Ishikawa (cell line): ENCODE measurements at regions not wholly inside any gene's neighbourhood (a gene's known extent, or its start where the extent isn't known, plus 50 kb on each side); places are given as distances from the start of the nearest gene placed in this dataset.

Experiments
- CEBPB ChIP-seq: IDR thresholded peaks from 2 replicates; pipeline ENCODE4 v1.6.1; 2012
- CREB1 ChIP-seq: IDR thresholded peaks from 2 replicates; pipeline ENCODE4 v1.6.1; 2012; ENCODE audit warnings: low read depth
- EGR1 ChIP-seq: IDR thresholded peaks from 2 replicates; pipeline ENCODE4 v1.6.1; 2012
- EP300 ChIP-seq: IDR thresholded peaks from 2 replicates; pipeline ENCODE4 v1.6.1; 2012; ENCODE audit warnings: borderline replicate concordance
- FOXM1 ChIP-seq: IDR thresholded peaks from 2 replicates; pipeline ENCODE4 v1.6.1; 2012; ENCODE audit warnings: low read depth, borderline replicate concordance
- MAX ChIP-seq: IDR thresholded peaks from 2 replicates; pipeline ENCODE4 v1.6.1; 2012
- NFIC ChIP-seq: IDR thresholded peaks from 2 replicates; pipeline ENCODE4 v1.6.1; 2012
- RAD21 ChIP-seq: IDR thresholded peaks from 2 replicates; pipeline ENCODE4 v1.6.1; 2012; ENCODE audit warnings: low read depth
- REST ChIP-seq: IDR thresholded peaks from 2 replicates; pipeline ENCODE4 v1.6.1; 2012; ENCODE audit warnings: low read depth, mild to moderate bottlenecking
- TAF1 ChIP-seq: IDR thresholded peaks from 2 replicates; pipeline ENCODE4 v1.6.1; 2012; ENCODE audit warnings: low read depth, mild to moderate bottlenecking
- TCF12 ChIP-seq: IDR thresholded peaks from 2 replicates; pipeline ENCODE4 v1.6.1; 2012; ENCODE audit warnings: low read depth
- TEAD4 ChIP-seq: IDR thresholded peaks from 2 replicates; pipeline ENCODE4 v1.6.1; 2012
- USF1 ChIP-seq: IDR thresholded peaks from 2 replicates; pipeline ENCODE4 v1.6.1; 2012
- YY1 ChIP-seq: IDR thresholded peaks from 2 replicates; pipeline ENCODE4 v1.6.1; 2012; ENCODE audit warnings: low read depth
- ZBTB7A ChIP-seq: IDR thresholded peaks from 2 replicates; pipeline ENCODE4 v1.6.1; 2012; ENCODE audit warnings: low read depth

- TF ChIP-seq TEAD4 (no peak), TCF12 (no peak), RAD21 (no peak)
Measured at GRCh38 chr12:74602881-74603672, 65.4 kb downstream of the ATXN7L3B start.

- TF ChIP-seq REST, result no peak
- TF ChIP-seq USF1, result no peak
- TF ChIP-seq TAF1, result no peak
- TF ChIP-seq MAX, result no peak
- no peak for TF ChIP-seq TCF12
- TF ChIP-seq EP300, result no peak
- TF ChIP-seq TEAD4, result no peak
- TF ChIP-seq FOXM1, result no peak
- no peak for TF ChIP-seq YY1
- no peak for TF ChIP-seq EGR1
- no peak for TF ChIP-seq NFIC
- no peak for TF ChIP-seq CREB1
- no peak for TF ChIP-seq ZBTB7A
- TF ChIP-seq RAD21, result no peak
- TF ChIP-seq CEBPB, result no peak
Measured at GRCh38 chr12:74608231-74608775, 70.7 kb downstream of the ATXN7L3B start.

GRCh38 chr12:74610711-74611110, 73.1 kb downstream of the ATXN7L3B start:
- TF ChIP-seq NFIC (no peak), EP300 (no peak), RAD21 (no peak), FOXM1 (no peak), REST (no peak), MAX (no peak), TCF12 (no peak), CREB1 (no peak), EGR1 (no peak), ZBTB7A (no peak), TAF1 (no peak)

GRCh38 chr12:74614426-74614825, 76.8 kb downstream of the ATXN7L3B start:
- TF ChIP-seq EGR1 (no peak), TAF1 (no peak)

GRCh38 chr12:74619084-74619483, 81.4 kb downstream of the ATXN7L3B start:
- TF ChIP-seq CEBPB (no peak), TAF1 (no peak), EGR1 (no peak), EP300 (no peak), CREB1 (no peak), REST (no peak), FOXM1 (no peak)
